NCI-H2081 (cell line): ENCODE measurements at regions not wholly inside any gene's neighbourhood (a gene's known extent, or its start where the extent isn't known, plus 50 kb on each side); places are given as distances from the start of the nearest gene placed in this dataset.

Source experiments
- DNase-seq, 2 experiments: peaks; one replicate each; lab custom pipeline; 2025; lab: John Stamatoyannopoulos, UW

DNA sequence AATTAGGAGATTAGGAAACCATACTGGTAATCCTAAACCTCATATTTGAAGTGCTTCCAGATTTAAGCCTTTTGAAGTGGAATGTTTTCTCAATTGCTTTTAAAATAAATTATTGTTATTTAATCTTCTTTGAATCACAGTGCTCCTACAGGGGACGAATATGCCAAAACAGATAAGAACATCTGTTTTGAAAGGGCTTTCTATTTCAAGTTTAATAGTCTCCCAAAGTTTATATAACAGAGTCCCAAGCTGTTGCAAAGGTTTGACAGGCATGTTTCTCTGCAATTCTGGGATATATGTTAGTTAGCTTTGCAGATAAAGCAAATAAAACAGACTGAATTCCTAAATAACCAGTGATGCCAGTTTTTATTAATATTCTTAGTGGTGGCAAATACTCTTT lies 803.7 kb downstream of the TLE4 start:
- no peak for DNase-seq

DNA sequence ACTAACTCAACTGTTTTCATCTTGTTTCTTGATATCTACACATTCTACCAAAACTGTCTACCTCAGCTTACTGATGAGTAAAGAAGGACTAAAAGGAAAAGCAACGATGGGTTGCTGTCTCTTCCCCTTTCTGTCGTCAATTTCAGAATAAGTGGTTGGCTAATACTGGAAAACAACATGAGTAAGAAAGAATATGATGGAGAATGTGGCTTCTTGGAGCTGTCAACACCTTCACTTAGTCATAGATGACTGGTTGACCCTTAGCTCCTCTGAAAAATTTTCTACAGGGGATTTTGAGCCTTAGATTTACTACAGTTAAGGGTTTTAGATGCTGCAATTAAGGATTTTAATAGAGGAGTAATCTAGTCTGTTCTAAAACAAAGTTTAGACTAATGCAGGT lies 797.9 kb downstream of the TLE4 start:
- DNase-seq = no peak

DNA sequence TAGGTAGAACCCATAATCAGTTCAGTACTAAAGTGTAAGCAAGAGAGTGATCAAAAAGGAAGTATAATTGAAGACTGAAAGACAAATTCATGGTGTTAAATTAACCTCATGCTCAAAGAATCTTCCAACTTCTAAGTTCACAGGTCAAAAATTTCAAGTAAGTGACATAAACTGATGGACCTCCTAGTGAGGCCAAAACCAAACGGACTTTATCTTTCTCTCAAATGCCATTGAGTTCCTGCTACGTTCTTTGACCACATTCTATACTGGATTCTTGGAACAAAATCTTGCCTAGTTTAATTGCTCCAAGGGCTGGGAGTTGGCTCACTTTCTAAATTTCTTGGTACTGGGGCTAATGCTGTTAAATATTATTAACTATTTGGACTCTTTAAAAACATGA lies 794.9 kb downstream of the TLE4 start:
- no peak for DNase-seq

DNA sequence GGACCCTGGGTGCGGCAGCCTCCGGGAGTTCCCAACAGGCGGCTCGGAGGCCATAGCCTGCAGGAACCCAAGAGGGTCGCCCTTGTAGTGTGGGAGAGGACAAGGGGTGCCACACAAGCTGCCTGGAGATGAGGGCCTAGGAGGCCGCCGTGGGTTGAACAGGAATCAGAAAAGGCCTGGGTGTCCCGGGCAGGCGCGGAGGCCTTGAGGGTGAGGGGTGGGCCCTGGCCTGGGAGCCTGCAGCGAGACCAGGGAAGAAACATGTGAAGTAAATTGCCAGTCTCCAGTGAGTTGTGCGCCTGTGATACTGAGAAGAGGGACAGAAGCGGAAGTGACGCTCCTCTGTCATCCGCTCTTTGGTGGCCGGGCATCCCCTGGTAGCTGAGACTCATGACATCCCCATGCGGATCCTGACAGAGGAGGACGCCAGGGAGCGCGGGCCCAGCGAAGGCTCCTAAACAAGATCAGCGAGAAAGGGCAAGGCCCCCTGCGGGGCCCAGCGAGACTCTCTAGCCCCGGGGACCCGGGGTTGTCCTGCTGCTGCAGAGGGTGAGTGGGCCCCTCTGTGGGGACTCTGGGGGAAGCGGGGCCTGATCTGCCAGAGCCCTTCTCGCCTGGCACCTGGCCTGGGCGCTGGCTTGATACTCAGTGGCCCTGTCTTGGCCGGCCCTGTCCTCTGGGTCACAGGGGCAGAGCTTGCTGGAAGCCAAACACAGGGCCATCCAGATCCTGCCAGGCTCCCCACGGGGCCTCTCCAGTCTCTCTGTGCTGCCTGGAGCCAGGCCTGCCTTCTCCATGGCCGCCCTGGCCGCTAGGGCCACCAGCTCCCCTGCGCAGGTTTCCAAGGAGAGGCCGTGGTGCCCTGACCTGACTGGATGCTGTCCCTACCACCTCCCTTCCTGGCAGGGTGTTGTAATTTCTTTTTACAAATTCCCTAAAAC lies 788.4 kb downstream of the TLE4 start:
- no peak for DNase-seq

DNA sequence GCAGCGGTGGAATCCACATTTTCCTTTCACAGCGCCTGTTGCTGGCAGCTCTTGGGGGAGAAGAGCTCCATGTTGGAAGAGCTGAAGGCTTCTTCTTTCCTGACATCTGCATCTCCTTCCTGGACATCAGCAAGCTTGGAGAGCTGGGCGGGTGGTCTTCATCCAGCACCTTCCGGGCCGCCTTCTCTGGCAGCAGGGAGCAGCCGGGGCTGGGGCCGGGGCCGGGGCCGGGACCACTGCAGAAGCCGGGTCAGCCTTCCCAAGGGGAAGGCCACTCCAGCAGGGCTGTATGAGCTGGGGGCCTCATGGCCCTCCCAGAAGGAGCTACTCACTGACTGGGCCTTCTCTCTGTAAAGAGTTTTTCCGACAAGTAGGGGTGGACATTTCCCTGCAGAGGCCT lies 787.5 kb downstream of the TLE4 start:
- no peak for DNase-seq

DNA sequence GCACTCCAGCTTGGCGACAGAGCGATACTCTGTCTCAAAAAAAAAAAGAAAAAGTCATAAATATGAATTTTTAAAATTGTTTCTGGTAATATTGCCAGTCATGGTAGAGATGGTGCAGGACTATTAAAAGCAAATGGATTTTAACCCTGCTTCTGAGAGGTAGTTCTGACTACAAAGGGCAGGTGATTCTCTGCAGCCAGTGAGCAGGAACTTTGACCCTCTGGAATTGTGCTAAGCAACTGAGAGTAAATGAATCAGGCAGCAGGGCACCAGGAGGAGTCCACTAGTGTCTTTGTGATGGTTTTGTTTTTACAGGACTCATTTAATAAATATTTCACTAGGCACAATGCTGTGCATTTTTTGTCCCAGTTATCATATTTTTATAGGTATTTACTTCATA lies 781.2 kb downstream of the TLE4 start:
- no peak for DNase-seq

DNA sequence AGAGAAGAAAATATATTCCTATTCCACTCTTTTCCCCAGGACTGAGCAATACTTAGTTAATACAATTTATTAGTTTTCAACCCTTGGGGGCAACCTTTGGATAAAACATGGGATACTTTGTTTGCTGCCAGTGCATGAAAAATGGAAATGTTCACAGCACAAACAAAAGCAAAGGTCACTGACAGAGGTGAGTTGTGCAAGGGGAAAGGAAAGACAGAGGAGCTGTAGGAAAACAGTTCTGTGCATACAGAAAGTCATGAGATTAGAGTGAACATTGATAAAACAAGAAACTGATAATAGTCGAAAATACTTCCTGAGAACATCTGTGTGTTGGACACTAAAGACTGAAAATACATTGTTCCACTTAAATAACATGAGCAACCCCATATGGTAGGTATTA lies 779.8 kb downstream of the TLE4 start:
- DNase-seq = no peak

DNA sequence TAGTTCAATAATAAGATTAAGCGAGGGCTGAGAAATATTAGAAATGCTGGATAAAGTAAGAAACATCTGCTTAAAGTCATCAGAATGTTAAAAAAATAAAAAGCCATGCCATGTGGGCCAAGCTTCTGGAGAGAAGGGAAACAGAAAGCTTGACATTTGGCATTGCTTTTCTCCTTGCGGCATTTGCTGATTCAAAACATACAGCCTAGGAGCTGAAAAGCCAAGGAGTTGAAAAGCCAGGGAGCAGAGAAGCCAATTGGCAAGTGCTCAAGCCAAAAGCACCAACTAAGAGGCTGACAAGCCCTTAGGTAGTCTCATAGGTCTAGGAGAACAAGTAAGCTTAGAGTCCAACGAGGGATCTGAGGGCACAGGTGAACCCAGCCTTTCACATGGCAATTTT lies 754.3 kb downstream of the TLE4 start:
- no peak for DNase-seq

DNA sequence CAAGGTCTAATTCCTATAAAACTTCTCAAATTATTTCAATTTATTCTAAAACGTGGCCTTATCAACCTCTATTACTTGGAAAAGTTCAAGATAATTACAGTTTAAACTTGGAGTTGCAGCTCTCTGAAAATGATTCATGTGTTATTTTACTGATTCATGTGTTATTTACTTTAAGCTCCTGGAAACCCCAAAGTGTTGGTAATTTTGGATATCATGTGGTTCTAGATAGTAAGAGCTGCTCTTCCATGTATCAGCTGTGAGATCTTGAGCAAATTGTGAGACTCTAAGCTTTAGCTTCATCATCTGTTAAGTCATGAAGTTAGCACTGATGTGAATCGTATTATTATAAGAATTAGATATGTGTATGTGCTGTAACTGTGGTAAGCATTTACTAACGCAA lies 749.2 kb downstream of the TLE4 start:
- DNase-seq = no peak

DNA sequence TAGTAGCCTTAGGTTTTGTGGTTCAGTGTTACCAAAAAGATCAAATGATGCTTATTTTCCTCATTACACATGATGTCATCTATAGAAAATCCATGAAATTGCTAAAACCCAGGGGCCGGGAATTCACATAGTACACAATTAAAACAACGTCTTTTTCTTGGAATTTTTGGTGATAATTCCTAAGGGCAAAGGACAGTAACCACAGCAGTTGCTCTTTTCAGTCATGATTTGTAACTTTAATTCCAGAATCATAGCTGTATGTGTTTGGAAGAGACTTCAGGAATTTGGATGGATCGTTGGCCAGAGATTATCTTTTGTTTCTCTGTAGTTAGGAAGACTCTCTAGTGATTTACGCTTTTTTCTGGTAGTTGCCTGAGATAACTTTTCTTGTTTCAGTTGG lies 748.7 kb downstream of the TLE4 start:
- no peak for DNase-seq

DNA sequence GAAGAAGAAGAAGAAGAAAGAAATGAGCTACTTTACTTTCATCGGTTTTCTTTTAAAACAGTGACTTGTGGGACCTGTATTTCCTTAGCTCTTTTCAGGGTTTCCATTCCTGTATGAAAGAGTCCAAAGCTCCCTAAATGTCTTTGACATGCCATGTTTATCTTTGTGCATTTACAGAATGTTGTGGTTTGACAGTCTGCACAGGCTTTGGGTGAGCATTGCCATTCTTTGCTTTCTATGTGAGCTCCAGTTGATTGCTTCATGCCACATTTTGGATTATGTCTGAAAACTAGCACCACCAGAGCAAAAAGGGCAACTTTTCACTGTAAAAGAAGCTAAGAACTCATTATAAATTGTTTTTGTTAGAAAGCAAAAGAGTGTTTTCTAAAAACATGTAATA lies 733.4 kb downstream of the TLE4 start:
- no peak for DNase-seq

DNA sequence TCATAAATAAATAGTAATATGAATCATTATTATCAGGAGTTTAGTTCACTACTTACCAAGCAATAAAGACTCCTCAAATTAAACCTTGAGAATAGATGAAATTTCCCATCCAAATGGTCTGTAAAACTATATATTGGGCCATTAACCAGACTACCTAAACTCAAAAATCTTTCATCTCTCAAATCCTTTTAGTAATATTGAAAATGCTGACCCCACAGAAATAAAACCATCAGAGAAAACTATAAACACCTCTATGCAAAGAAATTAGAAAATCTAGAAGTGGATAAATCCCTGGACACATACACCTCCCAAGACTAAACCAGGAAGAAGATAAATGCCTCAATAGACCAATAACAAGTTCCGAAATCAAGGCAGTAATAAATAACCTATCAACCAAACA lies 723.2 kb downstream of the TLE4 start:
- no peak for DNase-seq

DNA sequence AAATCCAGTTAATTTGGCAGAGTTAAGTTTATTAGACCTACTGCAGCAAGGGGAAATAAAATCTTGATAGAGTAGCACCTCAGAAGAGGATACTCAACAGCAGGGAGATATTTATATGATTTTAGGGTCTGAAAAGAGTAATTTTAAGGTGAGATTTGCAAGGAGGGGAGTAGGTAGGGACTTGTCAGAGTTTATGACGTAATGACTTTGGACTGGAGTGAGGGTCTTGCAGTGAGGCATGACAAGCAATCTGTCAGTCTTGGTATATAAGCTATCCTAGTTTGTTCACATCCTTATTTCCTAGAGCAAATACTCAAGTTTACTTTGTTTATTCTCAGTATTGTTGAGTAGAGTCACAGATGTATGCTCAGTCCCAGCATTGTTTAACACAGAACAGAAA lies 722.6 kb downstream of the TLE4 start:
- no peak for DNase-seq

DNA sequence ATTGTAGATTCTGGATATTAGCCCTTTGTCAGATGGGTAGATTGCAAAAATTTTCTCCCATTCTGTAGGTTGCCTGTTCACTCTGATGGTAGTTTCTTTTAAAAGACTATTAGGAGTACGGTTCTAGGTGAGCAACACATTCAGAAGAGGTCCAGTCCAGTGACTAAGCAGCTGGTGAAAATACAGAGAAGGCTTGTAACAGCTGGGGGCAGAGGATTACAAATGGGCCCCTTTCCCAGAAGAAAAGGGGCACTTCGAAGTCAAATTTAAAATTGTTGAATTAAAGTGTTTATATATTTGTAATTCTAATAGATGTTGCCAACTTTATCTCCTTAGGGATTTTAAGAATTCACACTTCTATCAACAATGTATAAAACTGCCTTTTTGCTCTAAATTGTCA lies 720.5 kb downstream of the TLE4 start:
- DNase-seq = no peak

DNA sequence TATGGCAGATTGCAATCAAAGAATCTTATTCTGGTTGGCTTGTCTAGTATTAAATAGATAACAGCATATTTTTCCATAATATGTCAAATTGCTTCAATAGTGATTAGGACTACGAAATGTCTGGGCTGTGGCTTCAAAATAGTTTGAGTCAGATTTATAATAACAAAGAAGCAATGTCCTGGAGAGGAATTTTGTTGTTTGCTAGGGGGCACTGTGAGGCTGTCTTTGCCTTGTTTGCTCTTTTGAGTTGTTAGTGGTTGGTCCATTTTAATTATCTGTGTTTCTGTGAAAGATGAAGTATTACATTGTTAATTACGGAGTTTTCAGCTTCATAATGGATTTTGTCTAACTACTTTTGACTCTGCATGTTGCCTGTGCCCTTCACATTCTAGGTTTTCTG lies 713.6 kb downstream of the TLE4 start:
- DNase-seq = no peak

DNA sequence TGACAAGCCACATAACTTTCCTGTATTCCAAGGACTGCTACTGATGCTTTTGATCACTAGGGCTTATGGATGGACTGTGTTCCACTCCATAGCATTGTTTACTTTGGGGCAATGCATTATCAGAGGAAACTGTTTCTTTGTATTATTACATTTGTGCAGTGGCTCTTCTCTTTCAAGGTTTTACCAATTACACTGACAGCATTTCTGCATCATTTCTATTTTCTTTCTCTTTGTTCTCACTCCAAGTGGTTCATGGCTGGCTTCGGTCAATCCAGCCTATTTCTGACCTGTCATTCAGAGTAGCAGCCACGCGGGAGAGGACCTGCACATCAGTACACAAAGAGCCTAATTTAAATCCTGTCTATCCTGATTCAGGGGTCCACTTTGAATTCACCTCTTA lies 711.0 kb downstream of the TLE4 start:
- no peak for DNase-seq

DNA sequence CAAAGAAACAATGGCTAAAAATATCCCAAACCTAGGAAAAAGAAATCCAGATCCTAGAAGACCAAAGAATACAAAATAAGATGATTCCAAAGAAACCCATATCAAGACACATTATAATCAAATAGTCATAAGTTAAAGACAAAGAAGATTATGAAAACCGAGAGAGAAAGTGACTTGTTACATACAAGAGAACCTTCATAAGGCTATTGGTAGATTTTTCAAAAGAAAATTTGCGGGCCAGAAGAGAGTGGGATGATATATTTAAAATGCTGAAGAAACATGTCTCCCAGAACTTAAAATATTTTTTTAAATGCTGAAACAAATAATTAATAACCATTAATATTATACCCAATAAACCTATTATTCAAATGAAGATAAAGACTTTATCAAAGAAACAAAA lies 687.3 kb downstream of the TLE4 start:
- DNase-seq = no peak

DNA sequence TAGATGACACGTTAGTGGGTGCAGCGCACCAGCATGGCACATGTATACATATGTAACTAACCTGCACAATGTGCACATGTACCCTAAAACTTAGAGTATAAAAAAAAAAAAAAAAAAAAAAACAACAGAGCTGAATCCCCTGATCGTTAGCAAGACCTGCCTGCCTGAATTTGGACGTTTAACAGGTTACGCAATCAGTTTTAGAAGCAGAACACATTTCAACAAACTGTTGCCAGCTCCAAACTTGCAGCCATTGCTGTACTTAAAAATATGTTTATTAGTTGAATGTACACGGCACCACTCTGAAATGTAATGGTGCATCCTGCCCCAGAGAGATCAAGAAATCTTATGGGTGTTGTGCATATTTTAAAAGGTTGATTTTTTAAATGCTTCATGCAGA lies 680.0 kb downstream of the TLE4 start:
- DNase-seq = no peak

DNA sequence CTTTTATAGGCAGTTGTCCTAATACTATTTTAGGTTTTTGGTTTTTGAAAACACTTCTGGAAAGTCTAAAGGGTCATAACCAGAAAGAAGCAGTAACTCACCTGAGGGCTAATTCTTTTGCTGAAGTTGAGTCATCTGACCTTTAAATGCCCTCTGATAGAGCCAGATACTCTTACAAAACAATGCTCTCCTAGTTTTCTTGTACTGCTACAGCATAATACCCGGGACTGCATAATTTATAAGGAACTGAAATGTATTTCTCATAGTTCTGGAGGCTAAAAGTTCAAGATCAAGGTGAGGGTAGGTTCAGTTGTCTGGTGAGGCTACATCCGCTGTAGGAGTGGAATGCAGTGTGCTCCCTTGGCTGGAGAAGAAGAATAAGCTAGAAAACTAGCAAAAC lies 670.3 kb downstream of the TLE4 start:
- DNase-seq = no peak

DNA sequence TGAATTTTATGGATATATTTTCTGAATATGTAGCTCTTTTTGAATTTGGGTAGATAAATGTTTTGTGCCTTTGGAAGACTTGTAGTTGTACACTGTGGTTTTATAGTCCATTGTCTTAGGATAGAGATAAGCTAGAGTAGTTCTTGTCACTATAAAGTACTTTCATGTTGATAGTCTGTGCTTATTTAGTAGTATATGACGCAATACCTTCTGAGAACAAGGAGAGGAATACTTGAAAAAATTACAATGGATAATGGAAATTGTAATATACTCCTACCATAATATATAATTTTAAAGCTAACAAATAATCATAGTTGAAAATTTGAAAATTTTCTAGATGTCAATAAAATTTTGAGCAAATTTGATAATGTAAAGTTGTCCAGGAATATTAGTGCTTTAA lies 664.0 kb downstream of the TLE4 start:
- no peak for DNase-seq

DNA sequence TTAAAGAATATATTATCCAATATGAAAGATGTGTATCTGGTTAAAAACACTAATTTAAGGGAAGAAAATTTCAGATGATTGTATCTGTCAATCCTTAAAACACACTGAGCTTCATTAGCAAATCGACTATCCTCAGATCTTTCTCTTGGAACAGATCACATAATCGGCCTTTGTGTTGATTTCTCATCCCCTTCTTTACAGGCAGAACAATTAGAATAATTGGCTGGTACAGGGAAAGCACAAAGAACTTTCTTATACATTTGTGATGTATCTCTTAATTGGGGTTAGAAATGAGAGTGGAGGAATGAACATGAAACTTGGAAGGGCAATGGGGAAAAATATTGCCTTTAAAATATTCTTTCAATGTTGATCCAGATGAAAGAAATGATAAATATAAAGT lies 662.1 kb downstream of the TLE4 start:
- no peak for DNase-seq

DNA sequence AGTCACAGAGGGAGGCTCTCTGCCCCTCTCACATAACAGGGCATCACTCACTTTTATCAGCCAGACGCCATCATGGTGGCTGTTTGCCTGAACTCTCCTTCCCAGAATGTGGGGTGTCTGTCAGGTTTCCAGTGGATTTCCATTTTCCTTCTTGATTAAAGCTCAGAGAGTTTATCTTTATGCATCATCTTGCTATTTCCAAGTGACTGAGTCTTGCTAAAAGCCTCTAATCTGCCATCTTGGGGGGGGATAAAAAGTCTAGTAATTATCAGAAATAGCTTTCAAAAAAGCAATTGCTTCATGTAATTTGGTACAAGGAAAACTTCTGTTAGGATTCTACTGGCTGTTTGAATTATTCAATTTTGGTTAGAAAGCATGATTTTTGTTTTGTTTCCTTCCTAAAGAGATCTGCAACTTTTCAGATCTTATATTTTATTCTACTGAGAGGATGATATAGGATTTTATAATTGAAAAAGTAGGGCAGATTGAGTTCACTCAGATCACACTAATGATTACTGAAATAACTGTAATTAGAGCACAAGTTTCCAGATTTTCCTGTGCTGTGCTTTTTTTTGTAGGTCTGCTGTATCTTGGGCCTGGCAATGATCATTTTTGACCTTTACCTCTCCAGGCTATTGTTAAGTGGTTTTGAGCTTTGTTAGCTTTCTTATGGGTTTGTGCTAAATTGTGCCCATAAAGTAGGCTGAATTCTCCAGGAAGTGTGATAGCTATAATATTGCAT lies 661.5 kb downstream of the TLE4 start:
- DNase-seq = no peak
